ENCODE measurements at regions not wholly inside any gene's neighbourhood (a gene's known extent, or its start where the extent isn't known, plus 50 kb on each side); places are given as distances from the start of the nearest gene placed in this dataset.
"Not testable (repeated sequence)": the region's sequence is repeated elsewhere in the genome, so short reads cannot be mapped to it uniquely, and the experiment has no call there.

DNA sequence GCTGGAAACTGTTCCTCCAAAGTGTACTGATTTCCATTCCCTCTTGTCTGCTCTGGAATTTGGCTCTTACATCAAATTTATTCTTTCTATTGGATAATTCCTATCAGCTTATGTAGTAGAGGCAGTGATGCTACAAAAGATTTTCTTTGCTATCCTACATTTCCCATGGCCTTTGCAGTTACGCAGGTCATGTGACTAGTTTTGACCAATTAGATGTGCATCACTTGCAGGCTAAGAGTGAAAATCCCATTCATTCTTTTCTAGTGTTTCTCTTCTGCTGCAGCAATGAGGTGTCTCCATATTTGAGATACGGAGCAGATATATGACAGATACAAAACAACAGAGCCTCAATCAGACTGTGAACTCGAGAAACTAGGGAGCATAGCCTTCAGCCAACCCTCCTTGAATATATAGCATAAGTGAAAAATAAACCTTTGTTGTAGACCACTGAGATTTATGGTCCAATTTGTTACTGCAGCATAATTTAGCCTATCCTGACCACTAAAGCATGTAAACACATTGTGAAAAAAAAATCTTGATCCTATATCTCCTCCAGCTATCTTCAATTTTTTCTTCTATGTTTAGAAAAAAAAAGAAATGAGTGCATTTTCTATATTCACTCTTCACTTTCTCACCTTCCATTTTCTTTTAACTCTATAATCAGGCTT lies 102.0 kb downstream of the HNMT start:
- DNase-seq: no peak

DNA sequence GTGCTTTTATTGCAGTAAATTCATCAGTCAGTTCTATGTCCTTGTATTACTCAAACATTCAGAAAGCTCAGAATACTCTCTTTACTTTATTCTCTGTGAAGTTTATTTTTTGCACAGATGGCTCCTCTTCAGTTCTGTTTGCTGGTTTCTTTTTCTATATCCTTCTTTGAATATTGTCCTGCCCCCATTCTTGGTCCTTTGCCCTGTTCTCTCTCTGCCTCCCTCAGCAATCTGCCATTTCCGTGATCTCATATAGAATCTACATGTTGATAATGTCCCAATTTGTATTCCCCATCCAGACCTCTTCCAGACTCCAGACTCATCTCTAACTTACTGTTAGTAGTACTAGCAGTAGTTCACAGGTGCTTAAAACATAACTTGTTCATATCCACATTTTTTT lies 102.6 kb downstream of the HNMT start:
- no peak for DNase-seq

DNA sequence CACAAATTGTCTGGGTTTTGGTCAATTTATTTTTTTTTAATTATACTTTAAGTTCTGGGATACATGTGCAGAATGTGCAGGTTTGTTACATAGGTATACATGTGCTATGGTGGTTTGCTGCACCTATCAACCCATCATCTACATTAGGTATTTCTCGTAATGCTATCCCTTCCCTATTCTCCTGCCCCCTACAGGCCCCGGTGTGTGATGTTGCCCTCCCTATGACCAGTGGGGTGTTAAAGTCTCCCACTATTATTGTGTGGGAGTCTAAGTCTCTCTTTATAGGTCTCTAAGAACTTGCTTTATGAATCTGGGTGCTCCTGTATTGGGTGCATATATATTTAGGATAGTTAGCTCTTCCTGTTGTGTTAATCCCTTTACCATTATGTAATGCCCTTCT lies 104.4 kb downstream of the HNMT start:
- not testable (repeated sequence) for DNase-seq

DNA sequence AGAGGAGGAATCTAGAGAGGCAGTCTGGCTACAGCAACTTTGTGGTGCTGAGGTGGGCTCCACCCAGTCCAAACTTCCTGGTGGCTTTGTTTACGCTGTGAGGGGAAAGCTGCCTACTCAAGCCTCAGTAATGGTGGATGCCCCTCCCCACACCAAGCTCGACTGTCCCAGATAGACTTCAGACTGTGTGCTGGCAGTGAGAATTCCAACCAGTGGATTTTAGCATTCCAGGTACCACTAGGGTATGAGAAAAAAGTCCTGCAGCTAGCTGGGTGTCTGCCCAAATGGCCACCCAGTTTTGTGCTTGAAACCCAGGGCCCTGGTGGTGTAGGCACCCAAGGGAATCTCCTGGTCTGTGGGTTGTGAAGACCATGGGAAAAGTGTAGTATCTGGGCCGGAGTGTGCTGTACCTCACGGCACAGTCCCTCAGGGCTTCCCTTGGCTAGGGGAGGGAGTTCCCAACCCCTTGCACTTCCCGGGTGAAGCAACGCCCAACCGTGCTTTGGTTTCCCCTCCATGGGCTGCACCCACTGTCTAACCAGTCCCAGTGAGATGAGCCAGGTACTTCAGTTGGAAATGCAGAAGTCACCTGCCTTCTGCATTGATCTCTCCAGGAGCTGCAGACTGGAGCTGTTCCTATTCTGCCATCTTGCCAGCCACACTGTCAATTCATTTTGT lies 106.9 kb downstream of the HNMT start:
- peak; percentile 73 for DNase-seq

DNA sequence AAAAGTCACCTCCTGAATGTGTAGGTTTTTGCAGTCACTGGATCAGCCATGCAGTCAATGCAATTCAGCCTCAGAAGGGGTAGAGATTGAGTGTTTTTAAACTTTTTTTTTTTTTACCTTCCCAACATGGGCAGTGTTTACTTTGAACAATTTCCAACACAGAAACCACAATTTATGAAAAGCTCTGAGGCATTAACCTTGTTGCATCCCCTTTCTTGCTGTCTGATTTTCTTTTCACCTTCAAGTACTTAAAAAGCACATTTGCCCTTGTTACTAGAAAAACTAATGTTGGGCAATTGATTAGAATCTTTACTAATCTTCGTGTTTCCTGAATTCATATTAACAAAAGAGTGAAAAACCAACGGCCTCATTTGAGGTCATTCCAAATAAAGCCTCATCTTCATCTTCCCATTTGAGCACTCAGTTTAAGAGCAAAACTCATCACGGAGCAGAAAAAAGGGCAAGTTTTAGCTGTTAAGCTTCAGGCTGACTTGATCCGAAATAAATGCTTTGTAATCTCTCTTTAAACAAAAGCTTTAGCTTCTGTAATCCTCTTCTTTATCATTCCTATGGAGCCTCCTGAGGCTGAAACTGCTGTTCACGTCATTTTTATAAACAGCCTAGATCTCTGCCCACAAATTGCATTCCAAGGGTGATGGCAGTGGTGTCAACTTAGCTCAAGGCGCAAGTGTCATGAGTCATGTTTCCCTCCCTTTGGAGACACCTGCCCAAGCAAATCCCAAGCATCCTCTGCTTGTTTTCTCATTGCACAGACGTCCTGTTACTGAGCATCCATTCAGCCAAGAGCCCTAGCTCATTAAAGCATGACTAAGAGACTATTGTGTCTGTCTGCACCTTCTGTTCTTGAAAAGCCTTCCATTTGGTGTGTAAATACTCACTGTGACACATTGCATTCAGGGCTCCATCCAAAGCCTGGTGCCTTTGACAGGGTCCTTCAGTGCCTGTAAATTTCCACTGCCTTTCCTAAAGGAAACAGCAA lies 107.7 kb downstream of the HNMT start:
- DNase-seq: peak; percentile 97

DNA sequence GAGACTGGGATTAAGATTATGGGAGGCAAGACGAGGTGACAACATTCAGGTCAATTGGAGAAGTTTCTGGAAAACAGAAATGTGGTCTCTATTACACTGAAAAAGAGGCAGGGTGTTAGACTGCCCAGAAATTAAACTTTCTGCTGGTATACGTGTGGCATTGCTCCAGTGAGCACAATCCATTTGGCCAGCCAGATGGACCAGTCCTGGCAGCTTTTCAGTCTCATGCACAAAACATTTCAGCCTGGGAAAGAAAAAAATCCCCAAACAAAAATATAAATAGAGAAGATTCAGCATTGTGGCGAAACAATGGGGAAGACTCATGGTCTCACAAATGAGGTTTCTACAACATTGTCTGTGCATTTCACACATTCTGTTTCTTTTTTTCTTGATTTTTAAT lies 113.9 kb downstream of the HNMT start:
- DNase-seq: no peak

DNA sequence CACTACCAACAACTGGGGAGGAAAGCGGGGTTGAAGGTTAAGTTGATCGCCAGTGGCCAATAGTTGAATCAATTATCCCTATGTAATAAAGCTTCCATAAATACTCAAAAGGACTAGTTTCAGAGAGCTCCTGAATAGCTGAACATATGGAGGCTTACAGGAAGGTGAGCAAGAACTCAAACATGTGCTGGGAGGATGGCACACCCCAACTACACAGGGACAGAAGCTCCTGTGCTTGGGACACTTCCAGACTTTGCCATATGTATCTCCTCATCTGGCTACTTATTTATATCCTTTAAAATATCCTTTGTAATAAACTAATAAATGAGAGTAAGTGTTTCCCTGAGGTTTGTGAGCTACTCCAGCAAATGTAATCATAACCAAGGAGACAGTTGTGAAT lies 115.7 kb downstream of the HNMT start:
- DNase-seq: no peak

DNA sequence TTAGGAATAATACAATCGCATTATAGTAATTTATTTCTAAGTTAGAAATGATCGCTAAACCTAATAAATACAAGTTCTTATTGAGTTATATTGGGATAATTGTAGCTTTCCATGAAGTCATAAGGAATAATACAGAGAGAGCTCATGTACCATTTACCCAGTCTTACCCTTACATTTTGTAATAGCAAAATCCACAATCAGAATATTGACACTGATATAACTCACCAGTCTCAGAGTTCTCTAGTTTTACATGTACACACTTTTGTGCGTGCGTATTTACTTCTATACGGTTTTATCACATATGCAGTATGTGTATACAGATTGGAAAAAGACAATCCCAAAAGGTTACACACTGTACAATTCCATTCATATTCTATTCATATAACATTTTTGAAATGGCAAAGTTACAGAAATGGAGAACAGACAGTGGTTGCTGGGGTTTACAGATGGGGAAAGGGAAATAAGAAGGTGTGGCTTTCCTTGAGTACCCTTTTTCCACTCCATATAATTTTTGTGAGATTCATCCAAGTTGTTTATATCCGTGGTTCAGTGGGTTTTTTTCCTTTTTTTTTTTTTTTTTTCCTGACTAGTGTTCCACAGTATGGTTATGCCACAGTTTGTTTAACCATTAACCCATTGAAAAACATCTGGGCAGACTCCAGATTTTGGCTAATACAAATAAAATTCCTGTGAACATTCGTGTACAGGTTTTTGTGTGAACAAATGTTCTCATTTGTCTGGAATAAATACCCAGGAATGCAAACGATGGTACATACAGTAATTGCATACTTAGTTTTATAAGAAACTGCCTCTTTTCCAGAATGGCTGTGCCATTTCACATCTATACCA lies 117.2 kb downstream of the HNMT start:
- no peak for DNase-seq

DNA sequence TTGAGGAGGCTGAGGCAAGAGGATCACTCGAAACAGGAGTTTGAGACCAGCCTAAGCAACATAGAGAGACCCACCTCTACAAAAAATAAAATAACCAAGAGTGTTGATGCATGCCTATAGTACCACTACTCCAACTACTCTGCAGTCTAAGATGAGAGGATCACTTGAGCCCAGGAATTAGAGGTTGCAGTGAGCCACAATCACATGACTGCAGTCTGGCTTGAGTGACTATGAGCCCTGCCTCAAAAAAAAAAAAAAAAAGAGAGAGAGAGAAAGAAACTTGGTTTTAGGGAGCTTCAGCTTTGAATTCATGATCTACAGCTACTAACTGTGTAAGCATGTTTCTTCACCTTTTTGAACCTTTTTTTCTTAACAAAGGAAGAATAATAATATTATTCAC lies 119.9 kb downstream of the HNMT start:
- DNase-seq: no peak

DNA sequence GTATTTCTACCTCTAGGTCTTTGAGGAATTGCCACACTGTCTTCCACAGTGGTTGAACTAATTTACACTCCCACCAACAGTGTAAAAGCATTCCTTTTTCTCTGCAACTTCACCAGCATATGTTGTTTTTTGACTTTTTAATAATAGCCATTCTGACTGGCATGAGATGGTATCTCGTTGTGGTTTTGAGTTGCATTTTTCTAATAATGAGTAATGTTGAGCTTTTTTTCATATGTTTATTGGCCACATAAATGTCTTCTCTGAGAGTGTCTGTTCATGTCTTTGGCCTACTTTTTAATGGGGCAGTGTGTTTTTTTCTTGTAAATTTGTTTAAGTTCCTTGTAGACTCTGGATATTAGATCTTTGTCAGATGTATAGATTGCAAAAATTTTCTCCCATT lies 121.2 kb downstream of the HNMT start:
- DNase-seq: not testable (repeated sequence)

DNA sequence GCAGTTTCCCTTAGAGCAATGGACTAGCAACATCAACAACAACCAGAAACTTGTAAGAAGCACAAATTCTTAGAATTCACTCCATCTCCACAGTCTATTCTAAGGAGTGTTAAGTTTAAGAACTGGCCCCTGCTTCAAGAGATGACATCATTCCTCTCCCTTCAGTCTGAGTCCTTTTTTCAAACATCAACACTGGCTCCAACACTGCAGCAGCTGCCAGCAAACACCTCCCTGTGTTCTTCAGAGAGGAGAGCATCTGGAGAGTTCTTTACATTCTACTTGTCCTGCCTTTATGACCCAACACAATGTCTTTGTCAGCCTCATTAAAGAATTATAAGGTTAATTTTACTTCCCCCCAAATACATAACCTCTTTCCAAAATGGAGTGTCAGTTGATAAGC lies 122.3 kb downstream of the HNMT start:
- no peak for DNase-seq

DNA sequence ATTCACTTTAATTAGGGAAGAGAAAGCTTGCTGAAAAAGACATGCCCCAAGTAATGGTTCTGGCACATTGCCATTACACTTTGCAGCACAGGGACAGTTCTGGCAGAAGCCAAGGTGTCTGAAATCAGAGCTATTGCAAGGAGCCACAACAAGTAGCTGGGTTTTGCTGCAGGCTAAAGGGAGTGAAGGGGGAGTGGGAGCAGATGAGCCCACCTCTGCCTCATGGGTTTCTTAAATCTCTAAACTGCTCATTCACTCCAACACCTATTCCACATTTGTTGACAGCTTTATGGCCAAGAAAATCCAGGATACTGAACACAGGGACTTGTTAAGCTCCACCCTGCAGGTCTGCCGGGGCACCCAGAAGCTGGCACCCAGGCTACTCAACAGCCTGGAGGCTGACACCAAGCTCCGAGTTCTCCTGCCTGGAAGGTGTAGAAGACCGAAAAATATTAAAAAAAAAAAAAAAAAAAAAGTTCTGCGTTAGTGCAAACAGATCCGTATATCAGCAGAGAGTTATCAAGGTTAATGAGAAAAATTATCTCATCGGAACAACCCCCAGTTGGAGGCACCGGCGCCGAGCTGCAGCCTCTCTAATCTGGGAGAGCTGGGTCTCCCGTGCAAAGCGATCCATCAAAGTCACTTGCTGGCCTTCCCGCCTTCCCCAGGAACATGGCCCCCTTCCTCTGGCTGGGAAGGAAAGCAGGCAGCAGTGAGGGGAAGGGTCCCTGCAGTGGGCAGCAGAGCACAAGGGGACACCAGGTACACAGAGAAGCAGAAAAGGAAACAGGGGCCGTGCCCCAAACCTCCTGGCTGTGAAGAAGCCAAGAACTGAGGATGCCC lies 123.7 kb downstream of the HNMT start:
- DNase-seq: no peak

DNA sequence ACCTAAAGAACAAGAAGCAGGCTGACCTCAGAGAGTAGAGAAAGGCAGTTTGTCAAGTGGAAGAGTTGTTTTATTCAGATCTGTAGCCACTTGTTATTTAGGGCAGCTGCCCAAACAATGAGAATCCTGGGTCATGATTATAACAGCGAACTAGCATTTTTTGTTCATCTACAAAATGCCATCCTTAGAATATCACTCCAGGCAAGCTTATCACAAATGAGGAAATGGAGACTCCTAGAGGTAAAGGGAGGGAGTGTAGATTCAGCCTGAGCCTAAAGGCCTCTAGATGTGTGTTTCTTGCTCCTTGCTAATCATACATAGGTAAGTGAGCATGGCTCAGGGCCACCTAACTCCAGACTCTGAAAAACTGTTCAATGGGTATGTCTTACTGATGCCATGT lies 126.1 kb downstream of the HNMT start:
- no peak for DNase-seq

DNA sequence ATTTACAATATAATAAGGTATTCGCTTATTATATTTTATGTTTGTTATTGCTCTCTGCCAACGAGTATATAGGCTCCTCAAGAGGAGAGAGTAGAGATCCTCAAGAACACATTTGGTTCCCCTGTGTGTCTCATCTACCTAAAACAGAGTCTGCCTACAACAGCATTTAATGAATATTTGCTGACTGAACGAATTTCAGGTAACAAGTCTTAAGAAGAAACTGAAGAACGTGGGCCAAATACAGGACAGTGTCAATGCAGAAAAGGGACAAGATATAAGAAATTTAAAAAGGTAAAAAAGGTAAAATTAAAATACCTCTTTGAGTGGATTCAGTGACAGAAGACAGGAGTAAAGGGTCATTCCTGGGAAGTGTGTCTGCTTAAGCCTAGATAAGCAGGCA lies 129.2 kb downstream of the HNMT start:
- no peak for DNase-seq

DNA sequence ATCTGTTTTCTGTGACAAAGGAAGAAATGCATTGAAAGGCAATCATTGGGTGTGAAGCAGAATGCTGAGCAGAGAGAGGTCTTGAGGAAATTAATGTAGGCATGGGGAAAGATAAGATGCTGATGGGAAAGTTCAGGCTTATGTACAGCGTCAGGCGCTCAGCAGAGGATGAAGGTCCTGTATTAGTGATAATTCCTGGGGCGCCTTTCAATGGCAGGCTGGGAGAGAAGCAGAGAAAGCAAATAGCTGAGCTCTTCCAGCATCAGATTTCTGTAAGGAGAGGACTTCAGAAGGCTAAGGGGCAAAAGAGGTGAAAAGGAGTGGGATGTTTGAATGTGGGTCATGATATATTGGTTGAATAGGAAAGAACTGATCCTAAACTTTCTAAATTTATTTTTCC lies 129.8 kb downstream of the HNMT start:
- DNase-seq: no peak

DNA sequence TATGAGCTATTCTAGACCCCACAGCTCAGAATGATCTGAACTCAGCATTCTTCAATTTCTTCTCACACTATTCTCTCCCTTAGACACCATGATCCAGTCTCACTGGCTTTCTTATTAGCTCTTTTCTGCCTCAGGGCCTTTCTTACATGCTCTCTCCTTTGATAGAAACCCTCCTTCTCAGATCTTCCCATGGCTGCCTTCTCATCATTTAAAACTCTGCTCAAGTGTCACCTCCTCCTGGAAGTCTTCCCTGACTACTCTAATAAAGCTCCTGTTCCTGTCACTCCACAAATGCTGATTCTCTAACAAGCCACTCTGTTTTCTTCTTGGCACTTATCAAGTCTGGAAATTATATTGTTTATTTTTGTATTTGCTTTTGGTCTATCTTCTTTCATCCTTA lies 131.1 kb downstream of the HNMT start:
- no peak for DNase-seq

DNA sequence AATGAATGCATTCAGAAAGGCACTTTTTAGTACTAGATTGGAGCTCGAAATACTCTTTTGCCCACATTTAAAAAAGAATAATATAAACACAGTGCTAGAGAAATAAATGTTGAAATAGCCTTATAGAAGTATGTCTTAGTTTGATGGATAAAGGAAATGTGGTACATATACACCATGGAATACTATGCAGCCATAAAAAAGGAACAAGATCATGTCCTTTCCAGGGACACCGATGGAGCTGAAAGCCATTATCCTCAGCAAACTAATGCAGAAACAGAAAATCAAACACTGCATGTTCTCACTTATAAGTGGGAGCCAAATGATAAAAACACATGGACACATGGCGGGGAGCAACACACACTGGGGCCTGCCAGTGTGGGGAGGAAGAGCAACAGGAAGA lies 135.0 kb downstream of the HNMT start:
- not testable (repeated sequence) for DNase-seq

DNA sequence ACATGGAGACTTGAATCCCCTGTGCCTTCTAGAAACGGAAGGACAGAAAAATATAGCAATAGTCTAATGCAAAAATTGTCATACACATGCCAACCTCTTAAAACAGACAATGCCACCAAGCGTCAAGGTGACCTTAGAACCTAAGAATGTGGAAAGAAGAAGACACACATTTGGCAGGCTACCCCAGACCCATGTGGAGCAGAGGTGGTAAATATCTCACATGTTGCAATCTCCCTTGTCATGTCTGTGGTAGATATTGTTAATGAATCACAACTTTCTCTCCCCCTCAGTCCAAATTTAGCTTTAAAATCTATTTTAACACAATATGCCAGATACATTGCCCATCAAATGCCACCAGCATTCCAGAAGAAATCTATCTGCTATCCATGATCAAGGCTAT lies 137.4 kb downstream of the HNMT start:
- no peak for DNase-seq

DNA sequence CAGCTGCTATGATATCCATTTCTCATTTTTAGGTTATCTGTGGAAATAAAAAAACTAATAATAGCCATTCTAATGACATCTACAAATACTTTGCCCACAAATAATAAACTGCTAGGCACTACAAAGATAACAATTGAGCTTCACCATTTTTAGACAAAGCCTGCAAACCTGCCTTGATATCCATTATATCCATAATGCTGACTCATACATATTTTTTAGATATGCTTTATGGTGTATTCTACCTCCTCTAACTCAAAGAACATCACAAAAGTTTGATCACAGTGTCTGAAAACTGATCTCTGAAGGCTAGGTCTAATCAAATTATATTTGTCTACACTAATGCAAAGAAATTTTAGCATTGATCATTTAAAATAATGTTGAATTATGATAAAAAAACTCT lies 138.4 kb downstream of the HNMT start:
- no peak for DNase-seq

DNA sequence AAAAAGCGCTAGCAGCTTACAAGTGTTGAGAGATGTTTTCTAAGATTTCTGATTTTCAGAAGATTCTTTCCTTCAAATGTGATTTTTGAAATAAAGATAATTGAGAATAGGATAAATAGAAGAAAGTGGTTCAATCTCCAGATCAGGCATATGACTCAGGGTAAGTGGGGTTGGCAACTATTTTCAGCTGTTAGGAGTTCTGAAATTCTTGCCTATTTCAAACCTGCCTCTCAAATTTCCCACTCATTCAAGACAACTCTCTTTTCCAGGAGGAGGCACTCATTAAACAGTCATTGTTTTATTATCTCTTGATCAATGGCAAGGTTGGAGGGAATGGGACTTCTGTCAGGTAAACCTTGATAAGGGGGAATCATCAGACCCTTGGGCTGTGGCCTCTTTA lies 138.9 kb downstream of the HNMT start:
- no peak for DNase-seq

DNA sequence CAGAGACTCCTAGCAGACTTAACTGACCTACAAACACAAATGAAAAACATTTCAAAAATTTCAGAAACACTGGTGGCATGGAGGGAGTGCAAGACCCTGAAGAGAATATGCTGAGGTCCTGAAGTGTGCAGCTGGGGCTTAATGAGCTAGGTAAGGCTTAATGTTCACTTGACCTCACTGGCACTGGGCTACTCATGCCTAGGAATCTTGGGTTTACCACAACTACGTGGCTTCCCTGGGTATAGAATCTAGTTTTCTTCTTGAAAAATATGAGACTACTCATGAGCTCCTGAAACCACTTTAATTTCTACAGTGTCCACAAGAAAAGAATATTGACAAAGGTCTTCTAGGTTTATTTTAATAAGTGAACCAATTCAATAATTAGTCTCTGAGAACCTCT lies 139.8 kb downstream of the HNMT start:
- no peak for DNase-seq

DNA sequence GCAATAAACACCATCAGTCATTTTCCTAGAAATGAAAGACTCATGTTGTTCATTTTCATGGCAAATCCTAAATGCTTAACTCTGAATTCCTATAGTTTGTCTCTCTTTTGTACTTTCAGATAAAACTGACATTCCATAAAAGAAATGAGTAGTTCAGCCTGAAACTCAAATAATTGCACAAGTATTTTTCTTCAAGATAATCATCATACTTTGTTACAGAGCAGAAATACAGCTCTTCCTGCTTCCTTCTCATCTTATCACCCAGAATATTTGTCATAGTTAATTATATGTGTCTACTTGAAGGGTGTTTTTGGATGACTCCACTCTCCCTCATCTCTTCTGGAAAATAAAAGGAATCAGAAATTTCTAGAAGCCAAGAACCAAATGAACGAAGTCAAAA lies 141.1 kb downstream of the HNMT start:
- no peak for DNase-seq

Data from DMS153 (cell line).